ENCODE measurements at regions not wholly inside any gene's neighbourhood (a gene's known extent, or its start where the extent isn't known, plus 50 kb on each side); places are given as distances from the start of the nearest gene placed in this dataset.

- H3K4me2 ChIP-seq (ENCODE audit: control insufficient read depth, insufficient read depth), result no peak overlapping the region
- no peak for ATAC-seq
- intact Hi-C loops (cut with micrococcal nuclease; ENCODE audit: unreplicated experiment) (no loop called here), in situ Hi-C loops (cut with MboI) (no loop called here)
- ChIA-PET POLR2A (no interaction called here), CTCF (no interaction called here), RAD21 (ENCODE audit: unreplicated experiment) (no interaction called here), SMC1A (ENCODE audit: uncharacterized antibody, unreplicated experiment) (no interaction called here)
- no peak overlapping the region for H3K9ac ChIP-seq (ENCODE audit: control insufficient read depth, insufficient read depth, low read length)
- no peaks in the 10 kb centered on the region for H3K79me2 ChIP-seq (ENCODE audit: control insufficient read depth, insufficient read depth, low read length)
- no peaks in the 10 kb centered on the region for H3K27me3 ChIP-seq (replicated peaks in 1 of 2; ENCODE audit: control insufficient read depth in 2 of 2, insufficient read depth in 2 of 2, low read length in 1 of 2)
- H3K9me3 ChIP-seq (replicated peaks; ENCODE audit: control insufficient read depth, insufficient read depth, low read length), result no peaks in the 10 kb centered on the region
- no peak for FAIRE-seq
- 0% methylated on average over 6 of the region's 6 CpGs for WGBS (ENCODE audit: insufficient coverage, insufficient replicate concordance, low lambda C conversion rate, missing lambda C conversion rate)
- no peak overlapping the region for H3K4me3 ChIP-seq
- TF ChIP-seq ZNF274 (IDR thresholded peaks at IDR 0.05; ENCODE audit: insufficient read depth, insufficient read length), result no peak
- no peak for TF ChIP-seq ZZZ3 (IDR thresholded peaks at IDR 0.05; ENCODE audit: control insufficient read depth, insufficient read length, low read depth)
- TF ChIP-seq TBL1XR1 (IDR thresholded peaks at IDR 0.05; ENCODE audit: low read depth, low read length), result no peak
- no peak for TF ChIP-seq RAD51 (IDR thresholded peaks at IDR 0.05)
- H2AFZ ChIP-seq (ENCODE audit: control insufficient read depth, low read depth, low read length), result no peak overlapping the region
- H3K36me3 ChIP-seq (ENCODE audit: control insufficient read depth in 2 of 2, insufficient read depth in 2 of 2, low read length in 1 of 2), result no peaks in the 10 kb centered on the region
- no TSS peak for BruUV-seq (replicated peaks)
- H3K4me1 ChIP-seq (ENCODE audit: control insufficient read depth, insufficient read depth, low read length), result no peaks in the 10 kb centered on the region
- no peak for DNase-seq (ENCODE audit: low read depth, low spot score)
- H4K20me1 ChIP-seq (ENCODE audit: control insufficient read depth, insufficient read depth), result no peaks in the 10 kb centered on the region
- no peak overlapping the region for H3K27ac ChIP-seq (ENCODE audit: control insufficient read depth, insufficient read depth)
Observed at GRCh38 chr10:55404094-55404493, 603.1 kb upstream of the PCDH15 start.

- Histone ChIP-seq H3K27me3 (replicated peaks in 1 of 2; ENCODE audit: control insufficient read depth in 2 of 2, insufficient read depth in 2 of 2, low read length in 1 of 2) (no peaks in the 10 kb centered on the region), H3K9me3 (replicated peaks; ENCODE audit: control insufficient read depth, insufficient read depth, low read length) (no peaks in the 10 kb centered on the region), H3K4me3 (no peak overlapping the region), H3K4me1 (ENCODE audit: control insufficient read depth, insufficient read depth, low read length) (no peaks in the 10 kb centered on the region), H3K4me2 (ENCODE audit: control insufficient read depth, insufficient read depth) (no peak overlapping the region), H2AFZ (ENCODE audit: control insufficient read depth, low read depth, low read length) (no peak overlapping the region), H3K27ac (ENCODE audit: control insufficient read depth, insufficient read depth) (no peak overlapping the region), H3K9ac (ENCODE audit: control insufficient read depth, insufficient read depth, low read length) (no peak overlapping the region), H3K36me3 (ENCODE audit: control insufficient read depth in 2 of 2, insufficient read depth in 2 of 2, low read length in 1 of 2) (no peaks in the 10 kb centered on the region), H4K20me1 (ENCODE audit: control insufficient read depth, insufficient read depth) (no peaks in the 10 kb centered on the region), H3K79me2 (ENCODE audit: control insufficient read depth, insufficient read depth, low read length) (no peaks in the 10 kb centered on the region)
- ChIA-PET CTCF (interaction anchor here (2.2 kb wide), 1 partner anchor 10 kb away, joined by 8 read pairs; no protein-coding TSS in a partner anchor), POLR2A (no interaction called here), SMC1A (ENCODE audit: uncharacterized antibody, unreplicated experiment) (interaction anchor here (0.8 to 1.5 kb wide), 3 partner anchors 12 to 35 kb away, joined by 3 to 4 read pairs (median 3); no protein-coding TSS in a partner anchor), RAD21 (ENCODE audit: unreplicated experiment) (interaction anchor here (1.5 kb wide), 1 partner anchor 38 kb away, joined by 3 read pairs; no protein-coding TSS in a partner anchor)
- intact Hi-C loops (cut with micrococcal nuclease; ENCODE audit: unreplicated experiment) (no loop called here), in situ Hi-C loops (cut with MboI) (no loop called here)
- ATAC-seq, result no peak
- WGBS (ENCODE audit: insufficient coverage, insufficient replicate concordance, low lambda C conversion rate, missing lambda C conversion rate), result 6% methylated on average over 3 of the region's 3 CpGs
- no peak for DNase-seq (ENCODE audit: low read depth, low spot score)
- FAIRE-seq, result no peak
- no TSS peak for BruUV-seq (replicated peaks)
- TF ChIP-seq TCF7 (IDR thresholded peaks at IDR 0.05; ENCODE audit: borderline replicate concordance), result no peak
- no peak for TF ChIP-seq REST (IDR thresholded peaks at IDR 0.05; ENCODE audit: low read depth, low read length)
- TF ChIP-seq JUND (IDR thresholded peaks at IDR 0.05; ENCODE audit: low read depth, low read length), result no peak
- no peak for TF ChIP-seq E2F4 (IDR thresholded peaks at IDR 0.05; ENCODE audit: low read depth, low read length)
- TF ChIP-seq DPF2 (IDR thresholded peaks at IDR 0.05), result no peak
- TF ChIP-seq POLR2A (IDR thresholded peaks at IDR 0.05; ENCODE audit: low read depth, low read length), result no peak
- TF ChIP-seq POLR2AphosphoS5 (IDR thresholded peaks at IDR 0.05; ENCODE audit: low read length), result no peak
- TF ChIP-seq SMAD5 (IDR thresholded peaks at IDR 0.05; ENCODE audit: low read depth), result no peak
- no peak for TF ChIP-seq NFIC (IDR thresholded peaks at IDR 0.05; ENCODE audit: low read depth, low read length)
- no peak for TF ChIP-seq JUNB (IDR thresholded peaks at IDR 0.05)
- TF ChIP-seq CBX3 (IDR thresholded peaks at IDR 0.05; ENCODE audit: borderline replicate concordance, low read depth), result no peak
- no peak for TF ChIP-seq ZNF622 (IDR thresholded peaks at IDR 0.05)
Observed at GRCh38 chr10:55400075-55400849, 599.2 kb upstream of the PCDH15 start.
